ENCODE measurements at regions not wholly inside any gene's neighbourhood (a gene's known extent, or its start where the extent isn't known, plus 50 kb on each side); places are given as distances from the start of the nearest gene placed in this dataset.

GRCh38 chr12:88310666-88311065 is 168.6 kb downstream of the TMTC3 start:
- no peak for DNase-seq (ENCODE audit: low read depth)

- no peak for DNase-seq (ENCODE audit: low read depth)
Observed at GRCh38 chr12:88313554-88313953, 171.4 kb downstream of the TMTC3 start.

- DNase-seq (ENCODE audit: low read depth) = no peak
Observed at GRCh38 chr12:88314706-88315105, 172.6 kb downstream of the TMTC3 start.

- DNase-seq (ENCODE audit: low read depth) = no peak
Observed at GRCh38 chr12:88318726-88319125, 176.6 kb downstream of the TMTC3 start.

GRCh38 chr12:88325076-88325815 is 183.1 kb downstream of the TMTC3 start:
- DNase-seq (ENCODE audit: low read depth) = peak; percentile 94

GRCh38 chr12:88325816-88326189 is 183.7 kb downstream of the TMTC3 start:
- no peak for DNase-seq (ENCODE audit: low read depth)

GRCh38 chr12:88327276-88327675 is 185.2 kb downstream of the TMTC3 start:
- DNase-seq (ENCODE audit: low read depth) = no peak

- DNase-seq (ENCODE audit: low read depth) = no peak
Observed at GRCh38 chr12:88328090-88328489, 186.0 kb downstream of the TMTC3 start.

GRCh38 chr12:88329833-88330232 is 187.7 kb downstream of the TMTC3 start:
- DNase-seq (ENCODE audit: low read depth) = no peak

- DNase-seq (ENCODE audit: low read depth) = no peak
Observed at GRCh38 chr12:88334271-88334670, 192.2 kb downstream of the TMTC3 start.

- no peak for DNase-seq (ENCODE audit: low read depth)
Observed at GRCh38 chr12:88336076-88336739, 194.1 kb downstream of the TMTC3 start.

GRCh38 chr12:88338486-88338885 is 196.4 kb downstream of the TMTC3 start:
- DNase-seq (ENCODE audit: low read depth) = no peak

GRCh38 chr12:88339254-88339949 is 197.3 kb downstream of the TMTC3 start:
- DNase-seq (ENCODE audit: low read depth) = peak; percentile 47

GRCh38 chr12:88339966-88340365 is 197.9 kb downstream of the TMTC3 start:
- DNase-seq (ENCODE audit: low read depth) = no peak

- no peak for DNase-seq (ENCODE audit: low read depth)
Observed at GRCh38 chr12:88342251-88342806, 200.2 kb downstream of the TMTC3 start.

- DNase-seq (ENCODE audit: low read depth) = no peak
Observed at GRCh38 chr12:88351146-88351545, 209.0 kb downstream of the TMTC3 start.

GRCh38 chr12:88354691-88355090 is 212.6 kb downstream of the TMTC3 start:
- no peak for DNase-seq (ENCODE audit: low read depth)

- no peak for DNase-seq (ENCODE audit: low read depth)
Observed at GRCh38 chr12:88360343-88360742, 218.2 kb downstream of the TMTC3 start.

- no peak for DNase-seq (ENCODE audit: low read depth)
Observed at GRCh38 chr12:88361493-88361892, 218.8 kb downstream of the KITLG start.

- no peak for DNase-seq (ENCODE audit: low read depth)
Observed at GRCh38 chr12:88362439-88362838, 217.8 kb downstream of the KITLG start.

- no peak for DNase-seq (ENCODE audit: low read depth)
Observed at GRCh38 chr12:88365403-88365802, 214.9 kb downstream of the KITLG start.

GRCh38 chr12:88366101-88366500 is 214.2 kb downstream of the KITLG start:
- no peak for DNase-seq (ENCODE audit: low read depth)

- no peak for DNase-seq (ENCODE audit: low read depth)
Observed at GRCh38 chr12:88367231-88367630, 213.0 kb downstream of the KITLG start.
